PC-3 (cell line): ENCODE measurements at regions not wholly inside any gene's neighbourhood (a gene's known extent, or its start where the extent isn't known, plus 50 kb on each side); places are given as distances from the start of the nearest gene placed in this dataset.

Experiments used
- ATAC-seq: fragments of 200-7000 bp; cut with Tn5 transposase; 2 replicates; pipeline ENCODE4 v1.9.1; 2020; ENCODE audit warnings: mild to moderate bottlenecking, moderate library complexity
- BruUV-seq: library from RNA; stranded (reverse); fragments of 400-500 nt; replicated peaks from 2 replicates; lab custom pipeline; 2021; lab: Mats Ljungman, UMichigan
- CTCF ChIA-PET: fragments of 300-600 bp; sonication (Branson Sonifier 250); formaldehyde crosslinking; loops from one replicate; lab custom pipeline; 2022; ENCODE audit warnings: antibody characterized with exemption; lab: Charles Lee
- POLR2A ChIA-PET: fragments of 300-600 bp; sonication (Branson Sonifier 250); formaldehyde crosslinking; loops from one replicate; lab custom pipeline; 2022; ENCODE audit warnings: antibody characterized with exemption; ENCODE audit not compliant: unreplicated experiment; lab: Charles Lee
- DNase-seq: peaks from one replicate; pipeline ENCODE4 v3.0.0-alpha.2; 2015
- H2AFZ ChIP-seq: fragments of 300-600 bp; sonication (generic); 2 replicates; pipeline ENCODE4 v1.6.0; 2016; ENCODE audit warnings: antibody characterized with exemption, low read length
- H3F3A ChIP-seq: fragments of 300-600 bp; sonication (generic); one replicate; pipeline ENCODE4 v1.6.0; 2017; ENCODE audit warnings: antibody characterized with exemption, low read length, control low read depth, mild to moderate bottlenecking; ENCODE audit not compliant: unreplicated experiment
- H3K27ac ChIP-seq: fragments of 300-600 bp; sonication (generic); 2 replicates; pipeline ENCODE4 v1.5.1; 2016; ENCODE audit warnings: mild to moderate bottlenecking, low read length
- H3K27me3 ChIP-seq: fragments of 300-600 bp; sonication (generic); 2 replicates; pipeline ENCODE4 v1.6.1; 2016; ENCODE audit warnings: low read length, mixed read lengths
- H3K36me3 ChIP-seq: fragments of 300-600 bp; sonication (generic); 2 replicates; pipeline ENCODE4 v1.6.1; 2016; ENCODE audit warnings: low read depth, mixed run types, low read length, mixed read lengths
- H3K4me1 ChIP-seq: fragments of 300-600 bp; sonication (generic); 2 replicates; pipeline ENCODE4 v1.5.1; 2016; ENCODE audit warnings: low read length; ENCODE audit not compliant: insufficient read depth
- H3K4me2 ChIP-seq: fragments of 300-600 bp; sonication (generic); 2 replicates; pipeline ENCODE4 v1.6.0; 2016; ENCODE audit warnings: low read length
- H3K4me3 ChIP-seq: fragments of 300-600 bp; sonication (generic); 2 replicates; pipeline ENCODE4 v1.5.1; 2016; ENCODE audit warnings: mild to moderate bottlenecking, low read length, mixed read lengths
- H3K79me2 ChIP-seq: fragments of 300-600 bp; sonication (generic); 2 replicates; pipeline ENCODE4 v1.6.1; 2017; ENCODE audit warnings: low read length, mixed read lengths
- H3K9ac ChIP-seq: fragments of 300-600 bp; sonication (generic); 2 replicates; pipeline ENCODE4 v1.6.0; 2016; ENCODE audit warnings: mild to moderate bottlenecking, low read length
- H3K9me2 ChIP-seq: fragments of 300-600 bp; sonication (generic); replicated peaks from 2 replicates; pipeline ENCODE4 v1.6.1; 2016; ENCODE audit warnings: mixed run types, low read length, mixed read lengths
- H3K9me3 ChIP-seq: fragments of 300-600 bp; sonication (generic); 2 replicates; pipeline ENCODE4 v1.6.1; 2016; ENCODE audit warnings: low read length, mixed read lengths
- H4K20me1 ChIP-seq: fragments of 300-600 bp; sonication (generic); 2 replicates; pipeline ENCODE4 v1.6.1; 2016; ENCODE audit warnings: low read length, mixed read lengths
- CTCF ChIP-seq: fragments of 300-600 bp; sonication (generic); conservative IDR thresholded peaks from 2 replicates; pipeline ENCODE4 v1.5.1; 2017; ENCODE audit warnings: antibody characterized with exemption, low read depth, mild to moderate bottlenecking, low read length
- EZH2 ChIP-seq: fragments of 300-600 bp; sonication (generic); IDR thresholded peaks from one replicate; pipeline ENCODE4 v1.6.1; 2017; ENCODE audit warnings: antibody characterized with exemption, mild to moderate bottlenecking, low read length; ENCODE audit not compliant: unreplicated experiment
- EZH2phosphoT487 ChIP-seq: fragments of 300-600 bp; sonication (generic); IDR thresholded peaks from 2 replicates; pipeline ENCODE4 v1.6.1; 2018; ENCODE audit warnings: mild to moderate bottlenecking, antibody characterized with exemption, low read length, borderline replicate concordance
- intact Hi-C: fragments of 100-400 bp; cut with micrococcal nuclease; formaldehyde crosslinking; loops from 2 replicates; pipeline ENCODE4 v1.9.0; 2023

GRCh38 chr2:107374249-107374648 is 452.4 kb upstream of the RGPD4 start:
- POLR2A ChIA-PET = no interaction called here

GRCh38 chr2:107376909-107377308 is 449.8 kb upstream of the RGPD4 start:
- H3K27me3 ChIP-seq = peaks cover 30% of the 10 kb centered on the region
- no peak for ATAC-seq
- no TSS peak for BruUV-seq
- H3K9ac ChIP-seq = no peak overlapping the region
- H3K4me1 ChIP-seq = no peaks in the 10 kb centered on the region
- H3K9me3 ChIP-seq = no peaks in the 10 kb centered on the region
- H3K27ac ChIP-seq = no peak overlapping the region
- no peak for TF ChIP-seq EZH2
- no peak for TF ChIP-seq EZH2phosphoT487
- TF ChIP-seq CTCF = no peak
- POLR2A ChIA-PET = no interaction called here
- H3K79me2 ChIP-seq = no peaks in the 10 kb centered on the region
- intact Hi-C loops = no loop called here
- H2AFZ ChIP-seq = no peak overlapping the region
- no peaks in the 10 kb centered on the region for H3K9me2 ChIP-seq
- no peak overlapping the region for H3K4me3 ChIP-seq
- CTCF ChIA-PET = no interaction called here
- no peaks in the 10 kb centered on the region for H3K36me3 ChIP-seq
- H3K4me2 ChIP-seq = no peak overlapping the region
- no peaks in the 10 kb centered on the region for H4K20me1 ChIP-seq
- no peaks in the 10 kb centered on the region for H3F3A ChIP-seq
- DNase-seq = no peak

More at GRCh38 chr2:107374249-107374648, 452.4 kb upstream of the RGPD4 start:
- no peak for ATAC-seq
- H3K4me3 ChIP-seq = no peak overlapping the region
- H4K20me1 ChIP-seq = no peaks in the 10 kb centered on the region
- H3K36me3 ChIP-seq = no peaks in the 10 kb centered on the region
- no peaks in the 10 kb centered on the region for H3K9me2 ChIP-seq
- H3K27ac ChIP-seq = no peak overlapping the region
- CTCF ChIA-PET = no interaction called here
- H2AFZ ChIP-seq = no peak overlapping the region
- no peak overlapping the region for H3K9ac ChIP-seq
- H3K9me3 ChIP-seq = no peaks in the 10 kb centered on the region
- H3K4me1 ChIP-seq = no peaks in the 10 kb centered on the region
- intact Hi-C loops = no loop called here
- no peaks in the 10 kb centered on the region for H3F3A ChIP-seq
- no TSS peak for BruUV-seq
- H3K4me2 ChIP-seq = no peak overlapping the region
- TF ChIP-seq EZH2phosphoT487 (no peak), CTCF (no peak), EZH2 (no peak)
- peaks cover 35% of the 10 kb centered on the region for H3K27me3 ChIP-seq
- no peaks in the 10 kb centered on the region for H3K79me2 ChIP-seq
- DNase-seq = no peak

- no peaks in the 10 kb centered on the region for H3K4me1 ChIP-seq
- intact Hi-C loops = no loop called here
- peaks cover 16% of the 10 kb centered on the region for H3K27me3 ChIP-seq
- POLR2A ChIA-PET = no interaction called here
- no peaks in the 10 kb centered on the region for H3K9me3 ChIP-seq
- no peak overlapping the region for H3K4me2 ChIP-seq
- H3K4me3 ChIP-seq = no peak overlapping the region
- no TSS peak for BruUV-seq
- no peak overlapping the region for H2AFZ ChIP-seq
- no peaks in the 10 kb centered on the region for H3K9me2 ChIP-seq
- H3K36me3 ChIP-seq = no peaks in the 10 kb centered on the region
- H3K27ac ChIP-seq = no peak overlapping the region
- H4K20me1 ChIP-seq = no peaks in the 10 kb centered on the region
- DNase-seq = peak; percentile 8
- H3K79me2 ChIP-seq = no peaks in the 10 kb centered on the region
- H3K9ac ChIP-seq = no peak overlapping the region
- CTCF ChIA-PET = no interaction called here
- H3F3A ChIP-seq = no peaks in the 10 kb centered on the region
- TF ChIP-seq EZH2 (no peak), CTCF (peak; percentile 41), EZH2phosphoT487 (no peak)
- no peak for ATAC-seq
Observed at GRCh38 chr2:107380912-107381311, 445.8 kb upstream of the RGPD4 start.
